Left colon (tissue), 2 donors: ENCODE measurements at regions not wholly inside any gene's neighbourhood (a gene's known extent, or its start where the extent isn't known, plus 50 kb on each side); places are given as distances from the start of the nearest gene placed in this dataset.
"Not testable (repeated sequence)": the region's sequence is repeated elsewhere in the genome, so short reads cannot be mapped to it uniquely, and the experiment has no call there.

ENCODE experiments used
- ATAC-seq: fragments of 200-7000 bp; cut with Tn5 transposase; one replicate; pipeline ENCODE4 v1.9.1; 2020; ENCODE audit warnings: mild to moderate bottlenecking, moderate library complexity
- DNase-seq, 2 donors: peaks; one replicate each; pipeline ENCODE4 v3.0.0-alpha.2; 2020
- intact Hi-C, 2 donors: fragments of 100-400 bp; cut with DNase I in 1 of 2; cut with micrococcal nuclease in 1 of 2; formaldehyde crosslinking; loops; one replicate each; pipeline versions ENCODE4 v1.11.2 to v1.14.0; 2022; cut with DNase I, micrococcal nuclease
- donor health status: DM: no; HTN: no; CAD: no.
- donor health status: DM: yes; HTN: yes; CAD: no.

GRCh38 chr2:192719629-192720028 lies 524.9 kb upstream of the TMEFF2 start:
- intact Hi-C loops, result no loop called here
- no peak for ATAC-seq
- no peak for DNase-seq

GRCh38 chr2:192718340-192718739 lies 523.6 kb upstream of the TMEFF2 start:
- intact Hi-C loops, result no loop called here
- no peak for ATAC-seq
- no peak for DNase-seq

- DNase-seq, result no peak
Observed at GRCh38 chr2:192700934-192701333, 506.2 kb upstream of the TMEFF2 start.

GRCh38 chr2:192697880-192698279 lies 503.1 kb upstream of the TMEFF2 start:
- DNase-seq (no peak), ATAC-seq (no peak)
- intact Hi-C loops, result no loop called here

More at GRCh38 chr2:192700934-192701333, 506.2 kb upstream of the TMEFF2 start:
- intact Hi-C loops, result no loop called here
- no peak for ATAC-seq

- intact Hi-C loops, result no loop called here
- ATAC-seq (no peak), DNase-seq (no peak)
Observed at GRCh38 chr2:192696857-192697256, 502.1 kb upstream of the TMEFF2 start.

- ATAC-seq (no peak), DNase-seq (no peak)
- intact Hi-C loops, result no loop called here
Observed at GRCh38 chr2:192687015-192687414, 492.3 kb upstream of the TMEFF2 start.

- DNase-seq, ATAC-seq, intact Hi-C loops: not testable (repeated sequence)
Observed at GRCh38 chr2:192682511-192682910, 487.8 kb upstream of the TMEFF2 start.

- ATAC-seq (no peak), DNase-seq (no peak)
- intact Hi-C loops, result no loop called here
Observed at GRCh38 chr2:192675681-192676080, 480.9 kb upstream of the TMEFF2 start.

- no peak for DNase-seq
- intact Hi-C loops, result no loop called here
- ATAC-seq, result no peak
Observed at GRCh38 chr2:192669505-192670091, 474.9 kb upstream of the TMEFF2 start.

- intact Hi-C loops, ATAC-seq, DNase-seq: not testable (repeated sequence)
Observed at GRCh38 chr2:192660555-192660954, 465.8 kb upstream of the TMEFF2 start.

GRCh38 chr2:192657362-192657761 lies 462.6 kb upstream of the TMEFF2 start:
- no peak for ATAC-seq
- DNase-seq, result no peak
- intact Hi-C loops, result no loop called here

GRCh38 chr2:192655916-192656315 lies 461.2 kb upstream of the TMEFF2 start:
- DNase-seq, result no peak

GRCh38 chr2:192645811-192646598 lies 451.3 kb upstream of the TMEFF2 start:
- ATAC-seq, result no peak

More at GRCh38 chr2:192655916-192656315, 461.2 kb upstream of the TMEFF2 start:
- no peak for ATAC-seq
- intact Hi-C loops, result no loop called here

GRCh38 chr2:192634557-192634956 lies 439.8 kb upstream of the TMEFF2 start:
- DNase-seq (no peak), ATAC-seq (no peak)
- intact Hi-C loops, result no loop called here

More at GRCh38 chr2:192645811-192646598, 451.3 kb upstream of the TMEFF2 start:
- DNase-seq, result no peak
- intact Hi-C loops, result no loop called here

GRCh38 chr2:192628017-192628416 lies 433.3 kb upstream of the TMEFF2 start:
- intact Hi-C loops, result no loop called here
- ATAC-seq, result no peak

GRCh38 chr2:192615105-192615504 lies 420.4 kb upstream of the TMEFF2 start:
- intact Hi-C loops, result no loop called here
- ATAC-seq, result no peak

More at GRCh38 chr2:192628017-192628416, 433.3 kb upstream of the TMEFF2 start:
- no peak for DNase-seq

GRCh38 chr2:192604295-192604694 lies 409.6 kb upstream of the TMEFF2 start:
- peak; percentile 71 for ATAC-seq
- intact Hi-C loops, result no loop called here
- DNase-seq, result no peak

More at GRCh38 chr2:192615105-192615504, 420.4 kb upstream of the TMEFF2 start:
- no peak for DNase-seq

- intact Hi-C loops, ATAC-seq, DNase-seq: not testable (repeated sequence)
Observed at GRCh38 chr2:192598649-192599048, 403.9 kb upstream of the TMEFF2 start.

- no peak for ATAC-seq
Observed at GRCh38 chr2:192593561-192593960, 398.8 kb upstream of the TMEFF2 start.

GRCh38 chr2:192591617-192592016 lies 396.9 kb upstream of the TMEFF2 start:
- no peak for DNase-seq
- ATAC-seq, result peak; percentile 62
- intact Hi-C loops, result no loop called here

More at GRCh38 chr2:192593561-192593960, 398.8 kb upstream of the TMEFF2 start:
- intact Hi-C loops, result no loop called here
- DNase-seq, result no peak
